ENCODE measurements at regions not wholly inside any gene's neighbourhood (a gene's known extent, or its start where the extent isn't known, plus 50 kb on each side); places are given as distances from the start of the nearest gene placed in this dataset.
"Not testable (repeated sequence)": the region's sequence is repeated elsewhere in the genome, so short reads cannot be mapped to it uniquely, and the experiment has no call there.

GRCh38 chr1:99502400-99502799, 143.5 kb upstream of the PALMD start:
- DNase-seq (ENCODE audit: low spot score) = no peak

GRCh38 chr1:99503276-99503747, 142.6 kb upstream of the PALMD start:
- no peak for DNase-seq (ENCODE audit: low spot score)

- DNase-seq (ENCODE audit: low spot score) = no peak
Observed at GRCh38 chr1:99504287-99504686, 141.6 kb upstream of the PALMD start.

GRCh38 chr1:99506631-99507030, 139.3 kb upstream of the PALMD start:
- DNase-seq (ENCODE audit: low spot score) = no peak

GRCh38 chr1:99507446-99507845, 138.5 kb upstream of the PALMD start:
- not testable (repeated sequence) for DNase-seq (ENCODE audit: low spot score)

- DNase-seq (ENCODE audit: low spot score) = no peak
Observed at GRCh38 chr1:99507906-99508732, 137.8 kb upstream of the PALMD start.

GRCh38 chr1:99508733-99509445, 137.0 kb upstream of the PALMD start:
- not testable (repeated sequence) for DNase-seq (ENCODE audit: low spot score)

GRCh38 chr1:99514823-99515552, 130.9 kb upstream of the PALMD start:
- DNase-seq (ENCODE audit: low spot score) = not testable (repeated sequence)

- DNase-seq (ENCODE audit: low spot score) = no peak
Observed at GRCh38 chr1:99516141-99516540, 129.8 kb upstream of the PALMD start.

- no peak for DNase-seq (ENCODE audit: low spot score)
Observed at GRCh38 chr1:99520121-99520520, 125.8 kb upstream of the PALMD start.

- DNase-seq (ENCODE audit: low spot score) = no peak
Observed at GRCh38 chr1:99525331-99525730, 120.6 kb upstream of the PALMD start.

- DNase-seq (ENCODE audit: low spot score) = no peak
Observed at GRCh38 chr1:99527078-99527477, 118.8 kb upstream of the PALMD start.

- no peak for DNase-seq (ENCODE audit: low spot score)
Observed at GRCh38 chr1:99527545-99527944, 118.4 kb upstream of the PALMD start.

GRCh38 chr1:99529002-99529401, 116.9 kb upstream of the PALMD start:
- no peak for DNase-seq (ENCODE audit: low spot score)

- no peak for DNase-seq (ENCODE audit: low spot score)
Observed at GRCh38 chr1:99531578-99532275, 114.2 kb upstream of the PALMD start.

GRCh38 chr1:99532276-99532580, 113.7 kb upstream of the PALMD start:
- DNase-seq (ENCODE audit: low spot score) = no peak

- DNase-seq (ENCODE audit: low spot score) = no peak
Observed at GRCh38 chr1:99533909-99534637, 111.8 kb upstream of the PALMD start.

- no peak for DNase-seq (ENCODE audit: low spot score)
Observed at GRCh38 chr1:99534638-99534930, 111.3 kb upstream of the PALMD start.

GRCh38 chr1:99535470-99536164, 110.3 kb upstream of the PALMD start:
- no peak for DNase-seq (ENCODE audit: low spot score)

- no peak for DNase-seq (ENCODE audit: low spot score)
Observed at GRCh38 chr1:99537886-99538617, 107.9 kb upstream of the PALMD start.

GRCh38 chr1:99538618-99538956, 107.3 kb upstream of the PALMD start:
- DNase-seq (ENCODE audit: low spot score) = no peak

All from HuH-7 (cell line).